Tibial nerve (tissue), 4 donors: ENCODE measurements at regions not wholly inside any gene's neighbourhood (a gene's known extent, or its start where the extent isn't known, plus 50 kb on each side); places are given as distances from the start of the nearest gene placed in this dataset.

Source experiments
- CTCF ChIP-seq, 5 experiments: fragments of 200-600 bp in 3 of 5; fragments of 450-650 bp in 2 of 5; sonication (generic) in 3 of 5; IDR thresholded peaks; one replicate each; pipeline ENCODE4 v1.5.1; 2016 to 2019; ENCODE audit warnings: antibody characterized with exemption in 5 of 5, mild to moderate bottlenecking in 3 of 5, moderate library complexity in 2 of 5
- EP300 ChIP-seq, 2 donors: sonication (generic); formaldehyde crosslinking; IDR thresholded peaks; one replicate each; pipeline ENCODE4 v1.6.1; 2017; ENCODE audit warnings: antibody characterized with exemption in 2 of 2, mild to moderate bottlenecking in 1 of 2

- no peak for TF ChIP-seq CTCF (IDR thresholded peaks at IDR 0.05)
- TF ChIP-seq EP300 (IDR thresholded peaks at IDR 0.05) = no peak
Observed at GRCh38 chr7:85074-85882, 107.1 kb upstream of the FAM20C start.
